CD4-positive, CD25-positive, alpha-beta regulatory T cell (primary cell): ENCODE measurements at regions not wholly inside any gene's neighbourhood (a gene's known extent, or its start where the extent isn't known, plus 50 kb on each side); places are given as distances from the start of the nearest gene placed in this dataset.

Experiments used
- ATAC-seq, 2 donors: fragments of 150-1000 bp; cut with Tn5 transposase; one replicate each; pipeline ENCODE4 v1.10.0; 2021; ENCODE audit warnings: low read depth in 2 of 2, moderate number of reproducible peaks in 2 of 2, moderate library complexity in 1 of 2
- DNase-seq, 3 donors: peaks; one replicate each; pipeline versions ENCODE4 v3.0.0 to v3.0.0-alpha.2; 2012 to 2022; ENCODE audit warnings: mixed read lengths in 1 of 3
- H3K27ac ChIP-seq: one replicate; pipeline ENCODE4 v1.7.0; 2013; ENCODE audit warnings: mild to moderate bottlenecking, low read length; ENCODE audit not compliant: insufficient read depth, poor library complexity, severe bottlenecking
- H3K27me3 ChIP-seq: one replicate; pipeline ENCODE4 v1.7.0; 2013; ENCODE audit warnings: low read length; ENCODE audit not compliant: control insufficient read depth, insufficient read depth
- H3K36me3 ChIP-seq: one replicate; pipeline ENCODE4 v1.7.0; 2013; ENCODE audit warnings: mild to moderate bottlenecking, low read length, moderate library complexity; ENCODE audit not compliant: control insufficient read depth, insufficient read depth
- H3K4me1 ChIP-seq: 2 replicates; pipeline ENCODE4 v1.7.0; 2013; ENCODE audit warnings: mild to moderate bottlenecking, low read length; ENCODE audit not compliant: insufficient read depth, control insufficient read depth, poor library complexity, severe bottlenecking
- H3K4me3 ChIP-seq: one replicate; pipeline ENCODE4 v1.7.0; 2013; ENCODE audit warnings: low read depth, mild to moderate bottlenecking, low read length, moderate library complexity
- H3K9me3 ChIP-seq, 2 experiments: 1 replicate in 1 of 2; 2 replicates in 1 of 2; pipeline ENCODE4 v1.7.0; 2013; ENCODE audit warnings: low read length in 2 of 2, mild to moderate bottlenecking in 1 of 2, moderate library complexity in 1 of 2; ENCODE audit not compliant: control insufficient read depth in 2 of 2
- H3K27ac Mint-ChIP-seq, 3 donors: one replicate each; pipeline ENCODE4 v1.8.0; 2020 to 2022; ENCODE audit warnings: mild to moderate bottlenecking in 3 of 3, mixed read lengths in 3 of 3, moderate library complexity in 2 of 3
- H3K27me3 Mint-ChIP-seq: one replicate; pipeline ENCODE4 v1.8.0; 2022; ENCODE audit warnings: mild to moderate bottlenecking, mixed read lengths
- H3K36me3 Mint-ChIP-seq: one replicate; pipeline ENCODE4 v1.8.0; 2020; ENCODE audit warnings: mixed read lengths
- H3K4me1 Mint-ChIP-seq, 4 donors: one replicate each; pipeline ENCODE4 v1.8.0; 2020 to 2022; ENCODE audit warnings: mixed read lengths in 4 of 4, mild to moderate bottlenecking in 1 of 4
- H3K4me3 Mint-ChIP-seq, 4 donors: one replicate each; pipeline ENCODE4 v1.8.0; 2020 to 2022; ENCODE audit warnings: mild to moderate bottlenecking in 4 of 4, mixed read lengths in 4 of 4, moderate library complexity in 3 of 4
- H3K9me3 Mint-ChIP-seq, 7 donors: one replicate each; pipeline ENCODE4 v1.8.0; 2020 to 2022; ENCODE audit warnings: mixed read lengths in 7 of 7, mild to moderate bottlenecking in 3 of 7, moderate library complexity in 2 of 7

DNA sequence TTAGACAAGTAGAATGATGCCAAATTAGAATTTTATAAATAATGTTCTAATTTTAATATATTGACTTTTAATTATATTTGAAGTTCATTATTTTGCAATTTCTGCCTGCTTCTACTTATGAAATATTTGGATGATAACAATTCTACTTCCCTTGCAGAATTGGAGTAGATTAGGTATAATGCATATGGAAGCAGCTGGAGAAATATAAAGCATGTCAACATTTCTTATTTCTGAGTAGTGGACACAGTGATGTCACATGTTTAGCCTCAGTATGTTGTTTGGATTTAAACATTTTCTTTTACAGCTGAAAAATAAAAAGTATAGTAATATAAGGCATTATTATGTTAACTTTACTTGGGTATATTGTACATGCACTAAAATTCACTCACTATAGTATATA is 344.2 kb upstream of the E2F7 start:
- Histone ChIP-seq H3K4me1 (no peaks in the 10 kb centered on the region), H3K36me3 (no peaks in the 10 kb centered on the region), H3K4me3 (no peak overlapping the region), H3K27me3 (no peaks in the 10 kb centered on the region), H3K27ac (no peak overlapping the region), H3K9me3 (no peaks in the 10 kb centered on the region)
- Mint-ChIP-seq H3K9me3 (peaks cover 0 to 5% (median 2%) of the 10 kb centered on the region in 7 donors), H3K27ac (no peak overlapping the region), H3K36me3 (no peaks in the 10 kb centered on the region), H3K27me3 (no peaks in the 10 kb centered on the region), H3K4me1 (no peaks in the 10 kb centered on the region), H3K4me3 (no peak overlapping the region)
- DNase-seq = no peak
- ATAC-seq = no peak

DNA sequence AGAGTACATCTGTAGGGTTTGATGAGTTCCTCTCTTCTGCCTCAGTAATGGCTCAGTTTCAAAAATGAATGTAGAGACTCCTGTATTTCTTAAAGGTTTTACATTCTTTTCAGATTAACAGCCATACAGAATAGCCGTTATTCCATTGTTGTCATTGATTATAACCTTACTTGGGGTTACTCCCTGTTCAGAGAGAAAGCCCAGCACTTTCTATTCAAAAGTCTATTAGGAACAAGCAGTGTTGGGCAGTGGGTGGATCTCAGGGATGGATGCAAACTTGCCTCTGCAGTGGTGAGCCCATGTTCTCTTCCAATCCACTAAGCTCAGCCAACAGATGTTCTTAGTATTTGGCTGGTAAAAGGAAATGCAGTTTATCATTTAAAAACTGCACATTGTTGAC is 342.6 kb upstream of the E2F7 start:
- Mint-ChIP-seq H3K27me3 (no peaks in the 10 kb centered on the region), H3K4me1 (no peaks in the 10 kb centered on the region)

GRCh38 chr12:77406219-77406905 is 341.0 kb upstream of the E2F7 start:
- H3K36me3 Mint-ChIP-seq = no peaks in the 10 kb centered on the region
- ATAC-seq = no peak
- Histone ChIP-seq H3K27me3 (no peaks in the 10 kb centered on the region), H3K27ac (no peak overlapping the region), H3K9me3 (no peaks in the 10 kb centered on the region), H3K4me3 (no peak overlapping the region), H3K36me3 (no peaks in the 10 kb centered on the region), H3K4me1 (no peaks in the 10 kb centered on the region)
- DNase-seq = no peak
- H3K27ac Mint-ChIP-seq = no peak overlapping the region
- peaks cover 0 to 4% (median 1%) of the 10 kb centered on the region in 7 donors for H3K9me3 Mint-ChIP-seq
- H3K27me3 Mint-ChIP-seq = no peaks in the 10 kb centered on the region
- H3K4me3 Mint-ChIP-seq = no peak overlapping the region
- H3K4me1 Mint-ChIP-seq = no peaks in the 10 kb centered on the region

More for the DNA sequence above, 342.6 kb upstream of the E2F7 start:
- H3K27ac ChIP-seq = no peak overlapping the region
- ATAC-seq = no peak
- no peak overlapping the region for H3K4me3 Mint-ChIP-seq
- H3K9me3 ChIP-seq = no peaks in the 10 kb centered on the region
- H3K4me1 ChIP-seq = no peaks in the 10 kb centered on the region
- no peaks in the 10 kb centered on the region for H3K36me3 Mint-ChIP-seq
- H3K9me3 Mint-ChIP-seq = peaks cover 0 to 5% (median 1%) of the 10 kb centered on the region in 7 donors
- no peaks in the 10 kb centered on the region for H3K36me3 ChIP-seq
- DNase-seq = no peak
- H3K27me3 ChIP-seq = no peaks in the 10 kb centered on the region
- no peak overlapping the region for H3K4me3 ChIP-seq
- H3K27ac Mint-ChIP-seq = no peak overlapping the region

- no peak for DNase-seq
- H3K36me3 ChIP-seq = no peaks in the 10 kb centered on the region
- ATAC-seq = no peak
- Mint-ChIP-seq H3K4me1 (no peaks in the 10 kb centered on the region), H3K36me3 (no peaks in the 10 kb centered on the region), H3K27me3 (no peaks in the 10 kb centered on the region), H3K4me3 (no peak overlapping the region), H3K27ac (no peak overlapping the region), H3K9me3 (peaks cover 0 to 7% (median 2%) of the 10 kb centered on the region in 7 donors)
- no peaks in the 10 kb centered on the region for H3K4me1 ChIP-seq
- no peaks in the 10 kb centered on the region for H3K27me3 ChIP-seq
- H3K9me3 ChIP-seq = no peaks in the 10 kb centered on the region
- no peak overlapping the region for H3K27ac ChIP-seq
- no peak overlapping the region for H3K4me3 ChIP-seq
These were observed 337.3 kb upstream of the E2F7 start for GRCh38 chr12:77402716-77403115.

DNA sequence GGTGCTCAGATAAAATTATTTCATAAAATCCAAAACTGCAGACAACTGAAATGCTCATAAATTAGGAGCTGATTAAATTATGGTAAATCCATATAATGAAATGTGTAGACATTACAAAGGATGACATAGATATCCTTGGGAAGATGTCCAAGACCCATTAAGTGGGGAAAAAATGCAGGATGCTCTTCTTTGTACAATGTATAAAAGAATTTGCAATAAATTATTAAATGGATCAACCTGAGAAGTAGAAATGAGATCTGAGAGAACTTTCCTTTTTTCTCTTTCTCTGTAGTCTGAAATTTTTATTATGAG is 336.4 kb upstream of the E2F7 start:
- H3K4me1 ChIP-seq = no peaks in the 10 kb centered on the region
- no peaks in the 10 kb centered on the region for H3K27me3 ChIP-seq
- no peaks in the 10 kb centered on the region for H3K9me3 ChIP-seq
- Mint-ChIP-seq H3K27ac (no peak overlapping the region), H3K4me1 (no peaks in the 10 kb centered on the region), H3K27me3 (no peaks in the 10 kb centered on the region), H3K9me3 (peaks cover 0 to 11% (median 2%) of the 10 kb centered on the region in 7 donors), H3K36me3 (no peaks in the 10 kb centered on the region), H3K4me3 (no peak overlapping the region)
- no peaks in the 10 kb centered on the region for H3K36me3 ChIP-seq
- no peak overlapping the region for H3K4me3 ChIP-seq
- ATAC-seq = no peak
- no peak for DNase-seq
- no peak overlapping the region for H3K27ac ChIP-seq

DNA sequence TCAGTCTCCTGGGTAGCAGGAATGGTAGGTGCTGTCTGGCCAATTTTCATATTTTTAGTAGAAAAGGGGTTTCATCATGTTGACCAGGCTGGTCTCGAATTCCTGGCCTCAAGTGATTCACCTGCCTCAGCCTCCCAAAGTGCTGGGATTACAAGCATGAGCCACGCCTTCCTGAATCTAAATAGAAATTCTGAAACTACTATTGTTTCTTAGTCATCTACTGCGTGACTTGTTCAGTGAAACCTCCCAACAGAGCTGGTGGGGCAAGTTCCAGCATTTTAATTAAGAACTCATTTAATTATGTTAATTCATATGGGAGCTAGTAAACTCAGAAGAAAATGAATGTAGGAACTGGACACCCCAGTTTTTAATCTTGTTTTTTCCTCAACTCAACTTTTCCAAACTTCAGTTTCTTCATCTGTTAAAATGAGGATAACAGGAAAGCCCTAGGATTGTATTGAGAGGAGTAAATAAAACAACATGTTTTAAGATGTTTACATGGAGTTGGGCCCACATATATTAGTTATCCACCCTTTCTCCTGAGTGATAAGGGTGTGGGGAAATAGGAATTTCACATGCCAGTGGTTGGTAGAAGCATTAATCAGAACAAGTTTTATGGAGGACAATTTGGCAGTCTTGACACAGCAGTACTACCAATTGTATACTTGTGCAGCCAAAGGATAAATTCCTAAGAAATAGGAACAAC is 335.8 kb upstream of the E2F7 start:
- no peaks in the 10 kb centered on the region for H3K36me3 Mint-ChIP-seq
- Histone ChIP-seq H3K4me3 (no peak overlapping the region), H3K9me3 (no peaks in the 10 kb centered on the region), H3K27me3 (no peaks in the 10 kb centered on the region), H3K4me1 (no peaks in the 10 kb centered on the region), H3K27ac (no peak overlapping the region), H3K36me3 (no peaks in the 10 kb centered on the region)
- H3K4me1 Mint-ChIP-seq = no peaks in the 10 kb centered on the region
- DNase-seq (no peak), ATAC-seq (no peak)
- H3K4me3 Mint-ChIP-seq = no peak overlapping the region
- no peak overlapping the region for H3K27ac Mint-ChIP-seq
- no peaks in the 10 kb centered on the region for H3K27me3 Mint-ChIP-seq
- peaks cover 0 to 11% (median 0%) of the 10 kb centered on the region in 7 donors for H3K9me3 Mint-ChIP-seq

DNA sequence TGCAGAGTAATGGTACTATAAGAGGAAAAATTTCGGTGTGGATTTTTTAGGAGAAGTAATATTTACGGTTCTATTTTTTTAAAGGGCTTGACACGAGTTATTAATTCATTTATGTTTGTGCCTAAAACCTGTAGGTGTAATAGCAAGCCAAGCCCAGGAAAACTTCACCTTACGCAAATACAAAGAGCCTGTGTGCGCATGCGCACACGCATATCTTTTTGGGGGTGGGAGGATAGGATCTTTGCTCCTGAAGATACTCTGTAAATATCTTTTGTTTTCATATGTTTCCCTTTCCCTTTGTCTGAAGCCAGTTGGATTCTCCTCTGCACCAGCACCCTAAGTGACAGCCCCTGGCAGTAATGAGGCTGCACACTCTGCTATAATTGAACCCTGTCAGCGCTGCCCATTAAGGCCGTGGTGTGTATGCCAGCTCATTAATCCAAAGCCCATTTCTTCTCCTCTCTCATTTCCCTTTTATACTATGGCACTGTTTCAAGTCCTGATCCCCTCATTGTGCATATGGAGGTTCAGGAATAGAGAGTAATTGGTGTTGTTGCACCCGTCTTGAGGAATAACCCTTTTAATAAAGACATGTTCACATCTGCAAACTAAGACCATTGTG is 327.2 kb upstream of the E2F7 start:
- no peak overlapping the region for H3K27ac ChIP-seq
- H3K9me3 Mint-ChIP-seq = peaks cover 0 to 7% (median 2%) of the 10 kb centered on the region in 7 donors
- no peak overlapping the region for H3K27ac Mint-ChIP-seq
- no peaks in the 10 kb centered on the region for H3K36me3 ChIP-seq
- H3K36me3 Mint-ChIP-seq = no peaks in the 10 kb centered on the region
- H3K4me1 Mint-ChIP-seq = no peaks in the 10 kb centered on the region
- no peak for ATAC-seq
- H3K4me1 ChIP-seq = no peaks in the 10 kb centered on the region
- no peak overlapping the region for H3K4me3 ChIP-seq
- H3K27me3 ChIP-seq = no peaks in the 10 kb centered on the region
- DNase-seq = no peak
- H3K27me3 Mint-ChIP-seq = no peaks in the 10 kb centered on the region
- no peaks in the 10 kb centered on the region for H3K9me3 ChIP-seq
- no peak overlapping the region for H3K4me3 Mint-ChIP-seq
